IPS-NIHi7 (cell line): ENCODE measurements at regions not wholly inside any gene's neighbourhood (a gene's known extent, or its start where the extent isn't known, plus 50 kb on each side); places are given as distances from the start of the nearest gene placed in this dataset.
A peak's percentile ranks its signal among the peaks of the same experiment; 100 is the strongest.
"Not testable (repeated sequence)": the region's sequence is repeated elsewhere in the genome, so short reads cannot be mapped to it uniquely, and the experiment has no call there.

Experiments used
- DNase-seq: peaks from one replicate; pipeline ENCODE4 v3.0.0; 2012; ENCODE audit warnings: mixed read lengths; ENCODE audit errors: extremely low spot score

DNA sequence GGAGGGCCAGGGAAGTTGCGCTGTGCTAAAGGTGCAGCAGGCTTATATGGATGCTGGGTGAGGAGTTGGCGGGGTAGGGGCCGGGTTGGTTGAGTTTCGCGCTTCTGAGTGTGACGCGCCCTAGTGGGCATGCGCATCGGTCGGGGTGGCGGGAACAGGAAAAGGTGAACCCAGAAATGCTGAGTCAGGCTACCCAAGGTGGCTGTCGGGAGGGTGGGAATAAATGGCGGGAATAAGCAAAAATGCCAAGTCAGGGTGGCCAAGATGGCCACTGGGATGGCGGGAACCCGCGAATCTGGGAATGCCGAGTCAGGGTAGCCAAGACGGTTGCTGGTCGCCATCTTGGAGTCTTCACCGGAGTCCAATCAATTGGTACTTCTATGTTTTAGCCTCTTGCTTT lies 580.0 kb downstream of the SUCLG1 start:
- DNase-seq = no peak

DNA sequence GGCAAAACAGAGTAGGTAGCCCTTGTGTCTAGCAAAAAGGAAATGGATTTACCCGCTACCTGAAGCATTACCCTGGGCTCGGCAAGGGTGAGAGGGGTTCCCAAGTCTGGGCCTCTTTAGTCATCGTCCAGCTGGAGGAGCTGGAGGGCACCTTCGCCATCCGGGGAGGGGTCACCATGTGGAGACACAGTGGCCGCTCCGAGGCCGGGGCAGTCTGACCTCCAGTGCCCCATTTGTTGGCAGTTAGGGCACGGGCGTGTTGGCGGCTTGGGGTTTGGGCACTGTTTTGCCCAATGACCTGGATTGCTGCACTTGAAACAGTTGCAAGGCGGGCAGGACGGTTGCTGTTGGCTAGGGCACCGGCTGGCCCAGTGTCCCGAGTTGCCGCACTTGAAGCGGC lies 581.8 kb downstream of the SUCLG1 start:
- DNase-seq = not testable (repeated sequence)

GRCh38 chr2:83874712-83875430 lies 584.2 kb downstream of the SUCLG1 start:
- peak; percentile 12 for DNase-seq

GRCh38 chr2:83874066-83874465 lies 585.0 kb downstream of the SUCLG1 start:
- DNase-seq = no peak

DNA sequence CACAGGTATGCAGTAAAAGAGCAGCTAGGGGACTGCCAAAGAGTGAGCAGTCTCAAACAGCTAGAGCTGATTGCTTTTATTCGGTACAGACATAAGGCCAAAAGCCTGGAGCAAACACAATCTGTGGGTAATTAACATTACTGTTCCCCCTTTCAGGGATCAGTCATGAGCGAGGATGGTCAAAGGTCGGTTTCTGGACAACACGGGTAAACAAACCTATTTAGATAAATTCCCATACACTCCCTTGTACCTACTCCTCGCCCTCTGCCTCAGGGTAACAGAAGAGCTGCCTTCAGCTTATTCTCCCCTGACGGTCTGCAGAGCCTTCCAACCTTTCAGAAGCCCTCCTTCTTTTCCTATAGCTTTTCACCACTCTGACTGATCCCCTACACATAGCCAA lies 586.0 kb downstream of the SUCLG1 start:
- DNase-seq = no peak

DNA sequence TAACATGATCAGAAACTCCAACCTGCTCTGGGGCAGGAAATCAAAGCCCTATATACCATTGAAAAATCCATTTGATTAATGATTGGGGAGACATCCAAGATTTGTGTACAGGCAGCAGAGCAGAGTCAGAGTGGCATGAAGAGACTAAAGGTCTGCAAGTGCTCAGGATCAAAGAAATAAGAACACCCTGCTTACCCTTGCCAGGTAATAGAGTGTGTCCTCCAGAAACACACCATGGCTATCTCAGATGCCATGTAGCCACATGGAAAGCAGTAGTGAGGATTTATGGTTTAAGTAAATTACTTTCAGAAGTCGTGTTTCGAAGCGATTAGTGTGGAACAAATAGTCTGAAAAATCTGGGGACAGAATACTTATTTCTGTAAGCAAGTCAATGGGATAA lies 592.9 kb downstream of the SUCLG1 start:
- DNase-seq = no peak

DNA sequence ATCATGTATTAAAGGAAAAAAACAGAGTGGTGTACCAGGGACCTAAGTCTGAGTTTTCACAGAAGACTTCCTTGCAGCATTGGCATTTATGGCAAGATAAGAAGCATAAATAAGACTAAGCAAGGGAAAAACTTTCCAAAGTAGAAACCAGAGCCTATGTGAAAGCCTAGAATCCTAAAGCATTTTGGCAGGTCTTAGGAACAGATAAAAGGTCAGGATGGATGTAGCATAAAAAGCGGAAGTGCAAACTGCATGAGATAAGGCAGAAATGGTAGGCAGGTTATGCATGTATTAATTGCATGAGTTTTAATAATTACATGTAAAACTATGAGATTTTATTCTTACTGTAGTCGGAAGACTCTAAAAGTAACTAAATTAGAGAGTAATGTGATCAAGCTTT lies 596.5 kb downstream of the SUCLG1 start:
- no peak for DNase-seq

DNA sequence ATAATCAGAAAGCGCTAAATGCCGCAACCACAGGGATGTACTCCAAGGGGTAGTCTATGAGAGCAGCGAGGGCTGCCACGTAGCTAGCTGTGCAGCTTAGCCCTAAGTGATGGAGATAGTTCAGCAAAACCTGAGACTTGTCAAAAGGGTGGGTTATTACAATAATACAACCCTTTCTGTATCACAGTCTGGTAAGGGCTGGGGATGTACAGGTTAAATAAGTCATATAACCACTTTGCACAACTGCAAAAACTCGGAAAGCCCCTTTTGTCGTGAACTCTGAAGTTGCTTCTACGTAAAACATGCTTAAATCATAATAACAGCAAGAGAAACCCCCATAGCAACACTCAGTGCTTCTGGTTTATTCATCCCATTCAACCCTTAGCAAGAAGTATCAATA lies 598.8 kb downstream of the SUCLG1 start:
- DNase-seq = no peak

DNA sequence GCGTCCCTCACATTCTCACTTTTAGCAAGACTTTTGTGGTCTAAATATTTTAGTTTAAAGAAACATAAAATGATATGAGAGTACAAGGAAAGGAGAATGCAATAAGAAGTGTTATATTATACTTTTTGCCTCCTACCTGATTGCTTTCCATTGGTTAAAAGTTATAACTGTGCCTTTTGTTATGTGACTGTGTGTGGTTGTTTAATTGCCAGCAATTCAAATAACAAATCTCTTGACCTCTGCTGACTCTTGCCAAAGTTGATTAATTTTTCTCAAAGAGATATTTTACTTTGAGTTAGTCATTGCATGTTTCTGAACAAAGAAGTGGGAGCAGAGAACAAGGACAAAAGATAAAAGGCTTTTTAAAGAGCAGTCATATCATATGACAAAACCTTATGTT lies 599.5 kb downstream of the SUCLG1 start:
- no peak for DNase-seq

DNA sequence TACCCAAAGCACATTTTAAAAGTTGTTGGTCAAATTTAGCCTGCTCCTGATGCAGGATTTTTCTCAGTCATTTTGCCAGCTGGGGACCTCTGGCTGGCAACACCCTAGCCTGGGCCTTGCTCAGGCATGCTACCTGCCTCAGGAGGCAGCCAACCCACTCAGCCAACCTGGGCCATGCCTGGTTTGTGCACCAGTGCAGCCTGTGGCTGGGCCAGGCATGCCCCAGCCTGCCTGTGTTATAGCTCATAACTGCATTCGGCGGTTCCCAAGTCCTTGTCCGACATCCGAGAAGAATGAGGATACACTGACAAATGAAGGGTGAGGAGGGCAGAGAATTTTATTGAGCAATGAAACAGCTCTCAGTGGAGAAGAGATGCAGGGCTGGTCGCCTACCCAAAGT lies 608.0 kb downstream of the SUCLG1 start:
- DNase-seq = no peak

- no peak for DNase-seq
These were observed 608.9 kb downstream of the SUCLG1 start for GRCh38 chr2:83850071-83850725.

- DNase-seq = no peak
These were observed 614.6 kb downstream of the SUCLG1 start for GRCh38 chr2:83844490-83844889.

- DNase-seq = no peak
These were observed 616.7 kb downstream of the SUCLG1 start for GRCh38 chr2:83842421-83842820.

GRCh38 chr2:83837823-83838222 lies 621.3 kb downstream of the SUCLG1 start:
- no peak for DNase-seq

DNA sequence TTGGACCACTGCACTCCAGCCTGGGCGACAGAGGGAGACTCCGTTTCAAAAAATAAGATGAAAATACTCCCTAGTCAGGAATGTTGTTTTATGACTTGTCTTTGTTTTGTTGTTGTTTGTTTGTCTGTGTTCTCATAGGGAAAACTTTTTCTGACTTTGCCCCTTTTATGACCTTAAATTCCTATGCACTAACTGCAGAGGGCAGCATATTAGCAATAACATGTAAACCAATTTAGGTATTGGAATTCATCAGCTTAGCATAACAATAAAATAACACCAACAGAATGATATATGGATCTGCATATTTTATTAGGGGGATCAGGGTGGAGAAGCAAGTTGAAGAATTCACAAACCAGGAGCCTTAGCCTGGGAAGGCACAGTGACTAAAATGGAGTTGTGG lies 631.5 kb downstream of the SUCLG1 start:
- no peak for DNase-seq

GRCh38 chr2:83826577-83826976 lies 632.5 kb downstream of the SUCLG1 start:
- no peak for DNase-seq

GRCh38 chr2:83823229-83823628 lies 635.9 kb downstream of the SUCLG1 start:
- DNase-seq = no peak

DNA sequence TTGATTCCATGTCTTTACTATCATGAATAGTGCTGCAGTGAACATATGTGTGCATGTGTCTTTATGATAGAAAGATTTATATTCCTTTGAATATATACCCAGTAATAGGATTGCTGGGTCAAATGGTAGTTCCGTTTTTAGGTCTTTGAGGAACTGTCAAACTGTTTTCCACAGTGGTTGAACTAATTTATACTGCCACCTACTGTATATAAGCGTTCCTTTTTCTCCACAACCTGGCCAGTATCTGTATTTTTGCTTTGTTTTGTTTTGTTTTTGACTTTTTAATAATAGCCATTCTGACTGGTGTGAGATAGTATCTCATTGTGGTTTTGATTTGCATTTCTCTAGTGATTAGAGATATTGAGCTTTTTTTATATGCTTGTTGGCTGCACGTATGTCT lies 641.6 kb downstream of the SUCLG1 start:
- DNase-seq = no peak

DNA sequence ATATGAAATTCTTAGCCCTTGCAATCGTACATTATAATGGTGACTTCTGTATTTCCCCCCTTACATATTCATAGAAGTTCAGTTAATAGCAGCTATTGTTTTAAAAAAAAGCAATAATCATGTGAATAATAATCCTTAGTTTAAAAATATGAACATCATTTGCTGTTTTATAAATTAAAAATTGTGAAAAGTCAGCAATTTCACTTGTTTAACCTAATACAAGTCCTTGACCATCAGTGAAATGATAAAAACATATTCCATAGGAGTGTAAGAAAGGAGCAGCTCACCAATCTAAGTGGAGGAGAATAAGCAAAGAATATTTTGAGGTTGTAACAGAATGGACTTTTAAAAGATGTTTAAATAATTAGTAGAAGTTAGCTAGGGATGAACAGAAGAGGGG lies 650.2 kb downstream of the SUCLG1 start:
- no peak for DNase-seq

- DNase-seq = no peak
These were observed 656.5 kb downstream of the SUCLG1 start for GRCh38 chr2:83802604-83803003.

- no peak for DNase-seq
These were observed 663.3 kb downstream of the SUCLG1 start for GRCh38 chr2:83795777-83796176.

DNA sequence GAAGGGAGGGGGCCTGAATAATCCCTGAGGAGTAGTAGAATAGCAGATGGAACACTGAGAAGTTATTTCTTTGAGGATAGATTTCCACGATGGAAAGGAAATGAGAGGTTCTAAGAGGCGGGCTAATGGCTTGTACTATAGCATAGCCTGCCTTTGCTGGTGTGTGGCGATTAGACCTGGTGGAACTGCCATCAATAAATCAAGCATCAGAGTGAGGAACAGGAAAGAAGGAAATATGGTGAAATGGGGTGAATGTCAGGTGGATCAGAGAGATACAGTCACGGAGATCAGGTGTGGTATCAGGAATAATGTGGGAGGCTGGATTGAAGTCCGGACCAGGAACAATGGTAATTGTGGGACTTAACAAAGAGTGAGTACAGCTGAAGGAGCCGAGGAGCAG lies 668.6 kb downstream of the SUCLG1 start:
- DNase-seq = not testable (repeated sequence)

DNA sequence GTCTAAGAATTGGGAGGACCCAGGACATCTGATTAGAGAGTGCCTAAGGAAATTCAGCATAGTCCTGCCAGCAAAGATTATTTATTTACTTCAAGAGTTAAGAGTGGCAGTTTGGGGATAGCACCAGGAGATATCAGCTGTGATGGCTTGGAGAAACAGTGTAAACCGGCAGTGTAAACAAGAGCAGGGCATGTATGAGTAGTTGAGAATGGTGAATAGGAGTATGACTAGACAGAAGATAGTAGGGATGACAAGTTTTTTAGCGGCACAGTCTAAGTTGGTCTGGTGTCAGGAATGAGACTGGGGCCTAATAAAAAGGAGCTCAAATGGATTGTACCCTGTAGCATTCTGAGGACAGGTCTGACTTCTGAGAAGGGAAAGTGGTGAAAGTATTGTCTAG lies 669.4 kb downstream of the SUCLG1 start:
- not testable (repeated sequence) for DNase-seq
